ENCODE measurements at regions not wholly inside any gene's neighbourhood (a gene's known extent, or its start where the extent isn't known, plus 50 kb on each side); places are given as distances from the start of the nearest gene placed in this dataset.
"Not testable (repeated sequence)": the region's sequence is repeated elsewhere in the genome, so short reads cannot be mapped to it uniquely, and the experiment has no call there.

- Histone ChIP-seq H3K4me1 (ENCODE audit: insufficient read depth, low read length) (no peaks in the 10 kb centered on the region), H3K27me3 (ENCODE audit: insufficient read depth, low read length) (no peaks in the 10 kb centered on the region), H3K9me3 (ENCODE audit: low read length) (no peaks in the 10 kb centered on the region), H2AFZ (ENCODE audit: low read depth, low read length) (no peak overlapping the region), H3K36me3 (ENCODE audit: insufficient read depth, low read length) (no peaks in the 10 kb centered on the region), H3K4me3 (ENCODE audit: low read length) (no peak overlapping the region)
Measured at GRCh38 chr19:30955112-30956104, 393.8 kb downstream of the TSHZ3 start.

GRCh38 chr19:30944276-30944932 is 404.8 kb downstream of the TSHZ3 start:
- not testable (repeated sequence) for H3K9me3 ChIP-seq (ENCODE audit: low read length); H3K36me3 ChIP-seq (ENCODE audit: insufficient read depth, low read length); H2AFZ ChIP-seq (ENCODE audit: low read depth, low read length); H3K4me3 ChIP-seq (ENCODE audit: low read length); H3K4me1 ChIP-seq (ENCODE audit: insufficient read depth, low read length); H3K27me3 ChIP-seq (ENCODE audit: insufficient read depth, low read length)

- Histone ChIP-seq H3K4me1 (ENCODE audit: insufficient read depth, low read length) (no peaks in the 10 kb centered on the region), H3K36me3 (ENCODE audit: insufficient read depth, low read length) (no peaks in the 10 kb centered on the region), H3K9me3 (ENCODE audit: low read length) (no peaks in the 10 kb centered on the region), H2AFZ (ENCODE audit: low read depth, low read length) (no peak overlapping the region), H3K27me3 (ENCODE audit: insufficient read depth, low read length) (no peaks in the 10 kb centered on the region), H3K4me3 (ENCODE audit: low read length) (no peak overlapping the region)
Measured at GRCh38 chr19:30943101-30943843, 406.0 kb downstream of the TSHZ3 start.

GRCh38 chr19:30942636-30943035 is 406.6 kb downstream of the TSHZ3 start:
- H3K36me3 ChIP-seq (ENCODE audit: insufficient read depth, low read length) = no peaks in the 10 kb centered on the region
- H3K4me3 ChIP-seq (ENCODE audit: low read length) = no peak overlapping the region
- no peaks in the 10 kb centered on the region for H3K9me3 ChIP-seq (ENCODE audit: low read length)
- no peaks in the 10 kb centered on the region for H3K4me1 ChIP-seq (ENCODE audit: insufficient read depth, low read length)
- H3K27me3 ChIP-seq (ENCODE audit: insufficient read depth, low read length) = no peaks in the 10 kb centered on the region
- H2AFZ ChIP-seq (ENCODE audit: low read depth, low read length) = no peak overlapping the region

GRCh38 chr19:30941591-30941990 is 407.6 kb downstream of the TSHZ3 start:
- no peak overlapping the region for H2AFZ ChIP-seq (ENCODE audit: low read depth, low read length)
- no peaks in the 10 kb centered on the region for H3K27me3 ChIP-seq (ENCODE audit: insufficient read depth, low read length)
- H3K36me3 ChIP-seq (ENCODE audit: insufficient read depth, low read length) = no peaks in the 10 kb centered on the region
- H3K4me3 ChIP-seq (ENCODE audit: low read length) = no peak overlapping the region
- no peaks in the 10 kb centered on the region for H3K9me3 ChIP-seq (ENCODE audit: low read length)
- no peaks in the 10 kb centered on the region for H3K4me1 ChIP-seq (ENCODE audit: insufficient read depth, low read length)

- Histone ChIP-seq H3K27me3 (ENCODE audit: insufficient read depth, low read length) (no peaks in the 10 kb centered on the region), H3K4me3 (ENCODE audit: low read length) (no peak overlapping the region), H3K4me1 (ENCODE audit: insufficient read depth, low read length) (no peaks in the 10 kb centered on the region), H3K9me3 (ENCODE audit: low read length) (no peaks in the 10 kb centered on the region), H3K36me3 (ENCODE audit: insufficient read depth, low read length) (no peaks in the 10 kb centered on the region), H2AFZ (ENCODE audit: low read depth, low read length) (no peak overlapping the region)
Measured at GRCh38 chr19:30936276-30936675, 413.0 kb downstream of the TSHZ3 start.

DNA sequence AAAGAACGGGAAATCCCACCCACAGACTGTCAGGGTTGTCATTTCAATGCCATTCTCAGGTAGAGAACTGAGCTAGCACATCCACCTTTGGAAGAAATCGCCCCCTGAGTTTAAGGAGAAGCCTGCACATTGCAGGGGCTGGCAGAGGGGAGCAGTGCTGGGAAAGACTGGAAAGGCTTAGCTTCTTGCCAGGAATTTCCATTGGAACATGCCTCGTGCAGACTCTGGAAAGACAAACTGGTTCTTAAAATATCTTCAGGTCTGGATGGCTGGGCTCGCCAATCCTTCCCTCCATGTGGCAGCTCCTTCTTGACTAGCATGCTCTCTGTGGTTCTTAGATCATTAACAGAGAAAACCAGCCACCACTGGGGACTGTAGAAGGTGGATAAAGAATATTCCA is 414.1 kb downstream of the TSHZ3 start:
- no peaks in the 10 kb centered on the region for H3K27me3 ChIP-seq (ENCODE audit: insufficient read depth, low read length)
- no peaks in the 10 kb centered on the region for H3K4me1 ChIP-seq (ENCODE audit: insufficient read depth, low read length)
- H3K9me3 ChIP-seq (ENCODE audit: low read length) = no peaks in the 10 kb centered on the region
- no peaks in the 10 kb centered on the region for H3K36me3 ChIP-seq (ENCODE audit: insufficient read depth, low read length)
- H2AFZ ChIP-seq (ENCODE audit: low read depth, low read length) = no peak overlapping the region
- no peak overlapping the region for H3K4me3 ChIP-seq (ENCODE audit: low read length)

DNA sequence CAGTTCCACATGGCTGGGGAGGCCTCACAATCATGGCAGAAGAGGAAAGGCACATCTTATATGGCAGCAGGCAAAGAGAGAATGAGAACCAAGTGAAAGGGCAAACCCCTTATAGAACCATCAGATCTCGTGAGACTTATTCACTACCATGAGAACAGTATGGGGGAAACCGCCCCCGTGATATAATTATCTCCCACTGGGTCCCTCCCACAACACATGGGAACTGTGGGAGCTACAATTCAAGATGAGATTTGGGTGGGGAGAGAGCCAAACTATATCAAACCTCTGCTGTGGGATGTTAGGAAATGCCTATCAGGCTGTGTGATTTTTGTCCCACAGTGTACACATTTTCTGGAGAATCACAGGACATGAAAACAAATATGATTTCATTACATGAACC is 415.8 kb downstream of the TSHZ3 start:
- not testable (repeated sequence) for H3K36me3 ChIP-seq (ENCODE audit: insufficient read depth, low read length); H2AFZ ChIP-seq (ENCODE audit: low read depth, low read length)

DNA sequence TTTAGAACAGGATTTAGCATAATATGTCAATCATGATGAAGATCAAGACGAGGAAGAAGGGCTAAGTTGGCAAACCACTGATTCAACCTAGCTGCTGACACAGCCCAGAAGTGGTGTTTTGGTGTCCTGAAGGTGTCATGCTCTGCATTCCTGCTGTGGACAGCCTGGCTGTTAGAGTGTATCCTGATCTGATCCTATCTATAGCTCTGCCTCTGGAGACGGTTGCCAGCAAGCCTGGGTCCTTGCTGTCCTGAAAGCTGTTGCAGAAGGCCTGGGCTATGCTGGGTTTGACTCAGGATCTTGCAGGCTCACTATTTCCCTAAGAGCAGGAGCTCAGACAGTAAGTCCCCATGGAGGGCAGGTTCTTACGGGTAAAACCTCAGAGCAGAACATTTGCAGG is 416.4 kb downstream of the TSHZ3 start:
- Histone ChIP-seq H2AFZ (ENCODE audit: low read depth, low read length) (no peak overlapping the region), H3K9me3 (ENCODE audit: low read length) (no peaks in the 10 kb centered on the region), H3K27me3 (ENCODE audit: insufficient read depth, low read length) (no peaks in the 10 kb centered on the region), H3K36me3 (ENCODE audit: insufficient read depth, low read length) (no peaks in the 10 kb centered on the region), H3K4me1 (ENCODE audit: insufficient read depth, low read length) (no peaks in the 10 kb centered on the region), H3K4me3 (ENCODE audit: low read length) (no peak overlapping the region)

More for the DNA sequence above, 415.8 kb downstream of the TSHZ3 start:
- H3K9me3 ChIP-seq (ENCODE audit: low read length); H3K4me1 ChIP-seq (ENCODE audit: insufficient read depth, low read length); H3K27me3 ChIP-seq (ENCODE audit: insufficient read depth, low read length); H3K4me3 ChIP-seq (ENCODE audit: low read length): not testable (repeated sequence)

GRCh38 chr19:30930941-30931706 is 418.1 kb downstream of the TSHZ3 start:
- Histone ChIP-seq H3K27me3 (ENCODE audit: insufficient read depth, low read length) (no peaks in the 10 kb centered on the region), H2AFZ (ENCODE audit: low read depth, low read length) (no peak overlapping the region)

GRCh38 chr19:30927705-30928104 is 421.5 kb downstream of the TSHZ3 start:
- no peaks in the 10 kb centered on the region for H3K27me3 ChIP-seq (ENCODE audit: insufficient read depth, low read length)
- no peak overlapping the region for H3K4me3 ChIP-seq (ENCODE audit: low read length)

More at GRCh38 chr19:30930941-30931706, 418.1 kb downstream of the TSHZ3 start:
- no peaks in the 10 kb centered on the region for H3K9me3 ChIP-seq (ENCODE audit: low read length)
- no peak overlapping the region for H3K4me3 ChIP-seq (ENCODE audit: low read length)
- no peaks in the 10 kb centered on the region for H3K36me3 ChIP-seq (ENCODE audit: insufficient read depth, low read length)
- no peaks in the 10 kb centered on the region for H3K4me1 ChIP-seq (ENCODE audit: insufficient read depth, low read length)

DNA sequence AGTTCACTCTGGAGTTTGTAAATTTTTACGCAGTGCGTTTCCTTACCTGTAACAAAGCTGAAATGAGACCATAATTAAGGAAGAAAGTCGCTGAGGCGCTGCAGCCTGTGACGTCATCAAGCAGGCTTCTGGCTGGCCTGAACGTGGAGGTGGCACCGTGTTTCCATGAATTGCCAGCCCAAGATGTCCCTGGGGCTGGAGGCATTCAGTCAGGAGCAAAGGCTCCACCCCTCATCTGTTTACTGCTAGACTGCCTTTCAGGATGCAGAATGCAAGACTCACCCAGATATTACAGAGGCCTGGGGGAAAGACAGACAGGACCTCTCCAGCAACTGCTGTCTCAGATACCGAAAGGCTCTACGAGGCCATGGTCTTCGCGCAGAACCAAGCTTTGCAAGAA is 424.6 kb downstream of the TSHZ3 start:
- H2AFZ ChIP-seq (ENCODE audit: low read depth, low read length) = no peak overlapping the region
- no peaks in the 10 kb centered on the region for H3K27me3 ChIP-seq (ENCODE audit: insufficient read depth, low read length)
- no peak overlapping the region for H3K4me3 ChIP-seq (ENCODE audit: low read length)
- no peaks in the 10 kb centered on the region for H3K36me3 ChIP-seq (ENCODE audit: insufficient read depth, low read length)
- no peaks in the 10 kb centered on the region for H3K4me1 ChIP-seq (ENCODE audit: insufficient read depth, low read length)
- no peaks in the 10 kb centered on the region for H3K9me3 ChIP-seq (ENCODE audit: low read length)

More at GRCh38 chr19:30927705-30928104, 421.5 kb downstream of the TSHZ3 start:
- no peaks in the 10 kb centered on the region for H3K36me3 ChIP-seq (ENCODE audit: insufficient read depth, low read length)
- H3K4me1 ChIP-seq (ENCODE audit: insufficient read depth, low read length) = no peaks in the 10 kb centered on the region
- H2AFZ ChIP-seq (ENCODE audit: low read depth, low read length) = no peak overlapping the region
- no peaks in the 10 kb centered on the region for H3K9me3 ChIP-seq (ENCODE audit: low read length)
